ENCODE measurements at regions not wholly inside any gene's neighbourhood (a gene's known extent, or its start where the extent isn't known, plus 50 kb on each side); places are given as distances from the start of the nearest gene placed in this dataset.

GRCh38 chr22:49303061-49303735 is 524.5 kb downstream of the BRD1 start:
- in situ Hi-C loops (cut with HindIII; ENCODE audit: low sequenced_read_pairs), result no loop called here
- TF ChIP-seq, protein P1, sequence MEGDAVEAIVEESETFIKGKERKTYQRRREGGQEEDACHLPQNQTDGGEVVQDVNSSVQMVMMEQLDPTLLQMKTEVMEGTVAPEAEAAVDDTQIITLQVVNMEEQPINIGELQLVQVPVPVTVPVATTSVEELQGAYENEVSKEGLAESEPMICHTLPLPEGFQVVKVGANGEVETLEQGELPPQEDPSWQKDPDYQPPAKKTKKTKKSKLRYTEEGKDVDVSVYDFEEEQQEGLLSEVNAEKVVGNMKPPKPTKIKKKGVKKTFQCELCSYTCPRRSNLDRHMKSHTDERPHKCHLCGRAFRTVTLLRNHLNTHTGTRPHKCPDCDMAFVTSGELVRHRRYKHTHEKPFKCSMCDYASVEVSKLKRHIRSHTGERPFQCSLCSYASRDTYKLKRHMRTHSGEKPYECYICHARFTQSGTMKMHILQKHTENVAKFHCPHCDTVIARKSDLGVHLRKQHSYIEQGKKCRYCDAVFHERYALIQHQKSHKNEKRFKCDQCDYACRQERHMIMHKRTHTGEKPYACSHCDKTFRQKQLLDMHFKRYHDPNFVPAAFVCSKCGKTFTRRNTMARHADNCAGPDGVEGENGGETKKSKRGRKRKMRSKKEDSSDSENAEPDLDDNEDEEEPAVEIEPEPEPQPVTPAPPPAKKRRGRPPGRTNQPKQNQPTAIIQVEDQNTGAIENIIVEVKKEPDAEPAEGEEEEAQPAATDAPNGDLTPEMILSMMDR (IDR thresholded peaks at IDR 0.05; ENCODE audit: low read depth, low read length, missing control alignments), result no peak
- H3K4me3 ChIP-seq (ENCODE audit: low read depth, low read length), result no peak overlapping the region
- DNase-seq (ENCODE audit: low read depth), result no peak

DNA sequence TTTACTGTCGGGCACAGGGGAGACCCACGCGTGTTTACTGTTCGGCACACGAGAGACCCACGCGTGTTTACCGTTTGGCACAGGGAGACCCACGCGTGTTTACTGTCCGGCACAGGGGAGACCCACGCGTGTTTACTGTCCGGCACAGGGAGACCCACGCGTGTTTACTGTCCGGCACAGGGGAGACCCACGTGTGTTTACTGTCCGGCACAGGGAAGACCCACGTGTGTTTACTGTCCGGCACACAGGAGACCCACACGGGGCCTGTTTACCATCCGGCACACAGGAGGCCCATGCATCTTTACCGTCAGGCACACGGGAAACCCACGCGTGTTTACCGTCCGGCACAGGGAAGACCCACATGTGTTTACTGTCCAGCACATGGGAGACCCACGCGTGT is 525.1 kb downstream of the BRD1 start:
- TF ChIP-seq, protein P1 (IDR thresholded peaks at IDR 0.05; ENCODE audit: low read depth, low read length, missing control alignments), result no peak
- in situ Hi-C loops (cut with HindIII; ENCODE audit: low sequenced_read_pairs), result no loop called here
- no peak for DNase-seq (ENCODE audit: low read depth)
- H3K4me3 ChIP-seq (ENCODE audit: low read depth, low read length), result no peak overlapping the region

DNA sequence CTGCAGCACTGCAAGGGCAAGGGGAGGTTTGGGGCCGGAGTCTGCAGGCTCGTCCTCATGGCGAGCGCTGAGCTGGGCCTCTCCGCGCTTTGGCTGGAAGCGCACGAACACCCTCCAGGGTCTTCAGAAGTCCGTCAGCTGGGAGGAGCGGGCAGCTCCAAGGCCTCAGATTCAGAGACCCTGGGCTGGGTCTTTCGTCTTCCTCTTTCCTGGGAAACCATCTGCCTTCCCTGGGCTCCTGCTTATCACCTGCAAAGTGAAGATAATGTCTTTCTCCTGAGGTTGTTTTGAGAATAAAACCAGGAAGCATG is 525.6 kb downstream of the BRD1 start:
- DNase-seq (ENCODE audit: low read depth), result no peak
- no peak overlapping the region for H3K4me3 ChIP-seq (ENCODE audit: low read depth, low read length)
- in situ Hi-C loops (cut with HindIII; ENCODE audit: low sequenced_read_pairs), result no loop called here
- TF ChIP-seq, protein P1 (IDR thresholded peaks at IDR 0.05; ENCODE audit: low read depth, low read length, missing control alignments), result no peak

GRCh38 chr22:49301398-49302149 is 526.1 kb downstream of the BRD1 start:
- no peak overlapping the region for H3K4me3 ChIP-seq (ENCODE audit: low read depth, low read length)
- no peak for DNase-seq (ENCODE audit: low read depth)
- TF ChIP-seq, protein P1 (IDR thresholded peaks at IDR 0.05; ENCODE audit: low read depth, low read length, missing control alignments), result no peak
- in situ Hi-C loops (cut with HindIII; ENCODE audit: low sequenced_read_pairs), result no loop called here

GRCh38 chr22:49300951-49301397 is 526.7 kb downstream of the BRD1 start:
- DNase-seq (ENCODE audit: low read depth), result no peak
- H3K4me3 ChIP-seq (ENCODE audit: low read depth, low read length), result no peak overlapping the region
- TF ChIP-seq, protein P1 (IDR thresholded peaks at IDR 0.05; ENCODE audit: low read depth, low read length, missing control alignments), result no peak
- in situ Hi-C loops (cut with HindIII; ENCODE audit: low sequenced_read_pairs), result no loop called here

DNA sequence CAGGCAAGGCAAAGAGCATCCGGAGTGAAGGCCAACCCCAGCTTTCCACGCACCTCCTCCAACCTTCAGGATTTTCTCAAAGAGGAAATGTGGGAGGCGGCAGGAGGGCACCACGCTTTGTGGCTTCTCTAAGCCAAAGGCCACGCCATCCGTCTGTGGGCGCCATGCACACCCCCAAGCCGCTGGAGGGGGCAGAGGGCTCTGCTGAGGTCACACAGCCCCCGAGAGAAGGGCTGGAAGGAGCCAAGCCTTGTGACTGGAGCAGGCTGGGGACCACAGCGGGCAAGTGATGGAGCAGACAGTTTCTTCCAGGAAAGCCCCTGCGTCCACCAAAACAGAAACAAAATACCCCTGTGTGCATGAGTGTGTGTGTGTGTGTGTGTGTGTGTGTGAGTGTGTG is 527.4 kb downstream of the BRD1 start:
- no peak for DNase-seq (ENCODE audit: low read depth)
- H3K4me3 ChIP-seq (ENCODE audit: low read depth, low read length), result no peak overlapping the region
- in situ Hi-C loops (cut with HindIII; ENCODE audit: low sequenced_read_pairs), result no loop called here
- TF ChIP-seq, protein P1 (IDR thresholded peaks at IDR 0.05; ENCODE audit: low read depth, low read length, missing control alignments), result no peak
